CD4-positive, alpha-beta T cell treated with Interleukin-6 for 4 hours (primary cell): ENCODE measurements at regions not wholly inside any gene's neighbourhood (a gene's known extent, or its start where the extent isn't known, plus 50 kb on each side); places are given as distances from the start of the nearest gene placed in this dataset.

Source experiments
- DNase-seq: peaks from one replicate; pipeline ENCODE4 v3.0.0-alpha.2; 2020; ENCODE audit warnings: mixed read lengths

GRCh38 chr18:37711766-37712505 is 146.3 kb upstream of the CELF4 start:
- no peak for DNase-seq

GRCh38 chr18:37710726-37711125 is 145.1 kb upstream of the CELF4 start:
- DNase-seq = no peak

GRCh38 chr18:37709740-37710139 is 144.1 kb upstream of the CELF4 start:
- DNase-seq = no peak

GRCh38 chr18:37705016-37705415 is 139.4 kb upstream of the CELF4 start:
- DNase-seq = no peak

GRCh38 chr18:37702841-37703240 is 137.2 kb upstream of the CELF4 start:
- no peak for DNase-seq

GRCh38 chr18:37701967-37702366 is 136.4 kb upstream of the CELF4 start:
- no peak for DNase-seq

- no peak for DNase-seq
Measured at GRCh38 chr18:37698508-37699040, 133.0 kb upstream of the CELF4 start.

- no peak for DNase-seq
Measured at GRCh38 chr18:37694516-37694915, 128.9 kb upstream of the CELF4 start.

- no peak for DNase-seq
Measured at GRCh38 chr18:37691162-37691561, 125.6 kb upstream of the CELF4 start.

- no peak for DNase-seq
Measured at GRCh38 chr18:37689841-37690240, 124.2 kb upstream of the CELF4 start.

GRCh38 chr18:37684590-37684989 is 119.0 kb upstream of the CELF4 start:
- DNase-seq = no peak

GRCh38 chr18:37684183-37684582 is 118.6 kb upstream of the CELF4 start:
- DNase-seq = no peak

- DNase-seq = no peak
Measured at GRCh38 chr18:37680911-37681310, 115.3 kb upstream of the CELF4 start.

- DNase-seq = no peak
Measured at GRCh38 chr18:37676276-37676675, 110.7 kb upstream of the CELF4 start.

GRCh38 chr18:37675699-37676098 is 110.1 kb upstream of the CELF4 start:
- no peak for DNase-seq

- DNase-seq = no peak
Measured at GRCh38 chr18:37674570-37674969, 109.0 kb upstream of the CELF4 start.

GRCh38 chr18:37673671-37674070 is 108.1 kb upstream of the CELF4 start:
- no peak for DNase-seq

GRCh38 chr18:37672932-37673595 is 107.5 kb upstream of the CELF4 start:
- DNase-seq = no peak

GRCh38 chr18:37672001-37672400 is 106.4 kb upstream of the CELF4 start:
- DNase-seq = no peak

GRCh38 chr18:37671530-37671929 is 105.9 kb upstream of the CELF4 start:
- DNase-seq = no peak

- DNase-seq = no peak
Measured at GRCh38 chr18:37671119-37671518, 105.5 kb upstream of the CELF4 start.

- DNase-seq = no peak
Measured at GRCh38 chr18:37669991-37670534, 104.5 kb upstream of the CELF4 start.

- no peak for DNase-seq
Measured at GRCh38 chr18:37668971-37669747, 103.6 kb upstream of the CELF4 start.
